Adrenal gland (tissue), 9 donors: ENCODE measurements at regions not wholly inside any gene's neighbourhood (a gene's known extent, or its start where the extent isn't known, plus 50 kb on each side); places are given as distances from the start of the nearest gene placed in this dataset.

ENCODE experiments used
- DNase-seq, 7 donors: peaks; one replicate each; pipeline ENCODE4 v3.0.0-alpha.2; 2019 to 2020
- H3K27ac ChIP-seq, 5 donors: fragments of 200-600 bp; sonication (generic) in 4 of 5; 1 replicate in 3 of 5; 2 replicates in 2 of 5; pipeline versions ENCODE4 v1.5.1 to v1.8.0; 2016 to 2020; ENCODE audit warnings: mild to moderate bottlenecking in 1 of 5
- H3K27me3 ChIP-seq: fragments of 200-600 bp; 2 replicates; pipeline ENCODE4 v1.8.0; 2021
- H3K36me3 ChIP-seq, 2 donors: fragments of 200-600 bp; replicated peaks in 1 of 2; 1 replicate in 1 of 2; 2 replicates in 1 of 2; pipeline versions ENCODE4 v1.5.1 to v1.8.0; 2018 to 2022
- H3K4me1 ChIP-seq, 2 donors: fragments of 200-600 bp; replicated peaks in 1 of 2; 1 replicate in 1 of 2; 2 replicates in 1 of 2; pipeline versions ENCODE4 v1.5.1 to v1.8.0; 2018 to 2021
- H3K4me3 ChIP-seq, 4 donors: fragments of 200-600 bp; sonication (generic) in 3 of 4; one replicate each; pipeline ENCODE4 v1.5.1; 2016 to 2018
- H3K9me3 ChIP-seq, 3 donors: fragments of 200-600 bp; sonication (generic) in 1 of 3; replicated peaks in 1 of 3; 1 replicate in 2 of 3; 2 replicates in 1 of 3; pipeline versions ENCODE4 v1.5.1 to v1.8.0; 2016 to 2021
- POLR2A ChIP-seq, 2 donors: fragments of 450-650 bp; IDR thresholded peaks; one replicate each; pipeline ENCODE4 v1.6.1; 2017; ENCODE audit warnings: antibody characterized with exemption in 2 of 2, mild to moderate bottlenecking in 2 of 2, moderate library complexity in 1 of 2
- WGBS, 4 donors: extraction: QIAGEN DNeasy Blood & Tissue Kit in 2 of 4; methylation state at CpG; one replicate each; pipeline versions ENCODE4 v1.1.5 to v1.1.7; 2013 to 2017; 5-methylcytosine and 5-hydroxymethylcytosine counted together
- intact Hi-C, 2 donors: fragments of 100-400 bp; cut with DNase I; formaldehyde crosslinking; loops; one replicate each; pipeline versions ENCODE4 v1.14.1 to v1.15.0; 2022 to 2023
- TF ChIP-seq, protein P1 (sequence below), 6 experiments: fragments of 450-650 bp in 4 of 6; fragments of 200-600 bp in 2 of 6; sonication (generic) in 1 of 6; IDR thresholded peaks; 1 replicate in 5 of 6; 2 replicates in 1 of 6; pipeline versions ENCODE4 v1.5.1 to v1.8.0; 2016 to 2021; ENCODE audit warnings: antibody characterized with exemption in 6 of 6, mild to moderate bottlenecking in 2 of 6, moderate library complexity in 1 of 6
- donor health status: healthy with polysubstance abuse.
- donor health status: Bipolar disorder and iron deficiency.
- donor health status: DM: yes; HTN: yes; CAD: no.
- donor health status: DM: no; HTN: no; CAD: no.
- donor health status: DM: no; HTN: no; CAD: no.

DNA sequence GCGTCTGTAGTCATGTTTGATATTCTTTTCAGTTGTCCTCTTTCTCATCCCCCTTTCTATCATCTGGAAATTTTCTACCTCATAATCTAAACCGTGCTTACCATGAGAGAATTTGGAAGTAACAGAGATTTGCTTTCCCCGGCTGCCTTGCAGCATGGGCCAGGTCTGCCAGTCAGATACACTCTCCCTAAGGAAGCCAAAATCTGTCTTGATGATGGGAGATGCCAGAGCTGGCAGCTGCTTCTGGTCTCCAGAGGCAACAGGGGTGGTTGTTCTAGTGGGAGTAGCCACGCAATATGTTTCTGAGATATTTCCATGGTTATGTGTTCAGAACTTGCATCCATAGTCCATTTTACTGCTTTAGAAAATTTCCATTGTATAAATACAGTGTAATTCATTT, 218.9 kb upstream of the RORA start:
- 74 to 76% (median 75%) methylated on average over 4 of the region's 4 CpGs for WGBS, 4 donors
- DNase-seq = no peak
- Histone ChIP-seq H3K36me3 (no peaks in the 10 kb centered on the region), H3K27ac (no peak overlapping the region), H3K27me3 (no peaks in the 10 kb centered on the region), H3K4me3 (no peak overlapping the region), H3K9me3 (peaks cover 0 to 4% (median 0%) of the 10 kb centered on the region in 3 donors), H3K4me1 (no peaks in the 10 kb centered on the region)
- TF ChIP-seq, protein P1, sequence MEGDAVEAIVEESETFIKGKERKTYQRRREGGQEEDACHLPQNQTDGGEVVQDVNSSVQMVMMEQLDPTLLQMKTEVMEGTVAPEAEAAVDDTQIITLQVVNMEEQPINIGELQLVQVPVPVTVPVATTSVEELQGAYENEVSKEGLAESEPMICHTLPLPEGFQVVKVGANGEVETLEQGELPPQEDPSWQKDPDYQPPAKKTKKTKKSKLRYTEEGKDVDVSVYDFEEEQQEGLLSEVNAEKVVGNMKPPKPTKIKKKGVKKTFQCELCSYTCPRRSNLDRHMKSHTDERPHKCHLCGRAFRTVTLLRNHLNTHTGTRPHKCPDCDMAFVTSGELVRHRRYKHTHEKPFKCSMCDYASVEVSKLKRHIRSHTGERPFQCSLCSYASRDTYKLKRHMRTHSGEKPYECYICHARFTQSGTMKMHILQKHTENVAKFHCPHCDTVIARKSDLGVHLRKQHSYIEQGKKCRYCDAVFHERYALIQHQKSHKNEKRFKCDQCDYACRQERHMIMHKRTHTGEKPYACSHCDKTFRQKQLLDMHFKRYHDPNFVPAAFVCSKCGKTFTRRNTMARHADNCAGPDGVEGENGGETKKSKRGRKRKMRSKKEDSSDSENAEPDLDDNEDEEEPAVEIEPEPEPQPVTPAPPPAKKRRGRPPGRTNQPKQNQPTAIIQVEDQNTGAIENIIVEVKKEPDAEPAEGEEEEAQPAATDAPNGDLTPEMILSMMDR (IDR thresholded peaks at IDR 0.05) = no peak
- no peak for TF ChIP-seq POLR2A (IDR thresholded peaks at IDR 0.05)
- intact Hi-C loops = no loop called here

DNA sequence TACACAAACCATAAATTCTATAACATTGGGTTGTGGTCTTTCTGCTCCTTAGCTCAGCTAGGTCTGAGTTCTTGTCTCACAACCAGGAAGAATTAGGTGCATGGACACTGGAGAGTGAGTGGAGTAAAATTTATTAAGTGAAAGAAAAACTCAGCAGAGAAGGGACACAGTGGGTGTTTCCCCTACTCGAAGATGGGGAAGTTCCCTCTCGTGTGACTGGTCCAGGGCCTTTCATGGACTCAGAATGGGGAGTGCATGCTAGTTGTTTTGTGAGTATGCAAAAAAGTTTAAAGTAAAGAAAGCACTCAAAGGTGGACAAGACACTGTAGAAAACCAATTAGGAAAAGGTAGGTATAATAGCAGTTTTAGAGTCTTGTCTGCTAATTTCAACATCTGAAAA, 215.5 kb upstream of the RORA start:
- no peak overlapping the region for H3K27ac ChIP-seq
- peaks cover 0 to 4% (median 0%) of the 10 kb centered on the region in 3 donors for H3K9me3 ChIP-seq
- WGBS, 4 donors = 57 to 67% (median 65%) methylated on average over 2 of the region's 2 CpGs
- H3K4me1 ChIP-seq = no peaks in the 10 kb centered on the region
- H3K27me3 ChIP-seq = no peaks in the 10 kb centered on the region
- TF ChIP-seq, protein P1 (IDR thresholded peaks at IDR 0.05) = no peak
- no peak for TF ChIP-seq POLR2A (IDR thresholded peaks at IDR 0.05)
- DNase-seq = no peak
- no peak overlapping the region for H3K4me3 ChIP-seq
- no peaks in the 10 kb centered on the region for H3K36me3 ChIP-seq
- intact Hi-C loops = no loop called here

DNA sequence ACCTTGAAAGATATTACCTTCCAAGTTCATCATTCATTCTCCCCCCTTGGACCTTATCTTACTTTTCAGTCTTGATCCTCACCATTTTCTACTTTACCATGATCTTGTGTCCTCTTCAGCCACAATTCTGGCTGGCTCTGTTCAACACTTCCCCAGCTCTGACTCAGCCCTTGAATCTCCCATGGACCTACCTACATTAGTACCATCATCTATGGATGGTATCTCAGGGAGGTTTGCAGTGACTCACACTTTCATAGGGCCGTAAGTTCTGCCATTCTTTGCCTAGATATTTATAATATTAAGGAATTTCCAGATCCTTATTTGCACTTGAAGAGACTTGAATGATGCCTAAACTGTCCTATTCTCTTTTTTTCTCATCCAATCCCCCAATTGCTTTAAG, 213.7 kb upstream of the RORA start:
- WGBS, 4 donors = 69 to 83% (median 73%) methylated on average over 1 of the region's 1 CpG

DNA sequence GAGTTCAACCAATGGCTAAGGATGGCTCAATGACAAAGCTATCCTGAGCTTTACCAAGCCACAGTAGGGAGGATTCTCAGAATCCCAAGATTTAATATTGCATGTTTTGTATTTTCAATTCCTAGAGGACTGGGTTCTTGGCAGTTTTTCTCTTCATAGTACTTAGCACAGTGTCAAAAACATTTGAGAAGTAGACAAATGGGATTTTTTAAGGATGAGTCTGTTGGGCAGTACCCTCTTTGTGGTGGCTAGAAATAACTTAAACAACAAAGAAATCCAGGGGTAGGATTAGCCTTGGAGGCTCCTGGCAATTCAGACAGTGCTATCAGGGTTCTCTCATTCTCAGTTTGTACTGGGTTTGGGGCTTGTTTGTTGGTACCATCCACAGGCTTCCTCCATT, 212.8 kb upstream of the RORA start:
- intact Hi-C loops = no loop called here
- Histone ChIP-seq H3K27me3 (no peaks in the 10 kb centered on the region), H3K9me3 (peaks cover 0 to 4% (median 0%) of the 10 kb centered on the region in 3 donors), H3K4me3 (no peak overlapping the region), H3K36me3 (no peaks in the 10 kb centered on the region), H3K4me1 (no peaks in the 10 kb centered on the region), H3K27ac (no peak overlapping the region)
- TF ChIP-seq, protein P1 (IDR thresholded peaks at IDR 0.05) = no peak
- no peak for TF ChIP-seq POLR2A (IDR thresholded peaks at IDR 0.05)
- DNase-seq = no peak

More for the DNA sequence above, 213.7 kb upstream of the RORA start:
- TF ChIP-seq POLR2A (IDR thresholded peaks at IDR 0.05) = no peak
- TF ChIP-seq, protein P1 (IDR thresholded peaks at IDR 0.05) = no peak
- DNase-seq = no peak
- Histone ChIP-seq H3K4me1 (no peaks in the 10 kb centered on the region), H3K9me3 (peaks cover 0 to 4% (median 0%) of the 10 kb centered on the region in 3 donors), H3K36me3 (no peaks in the 10 kb centered on the region), H3K27ac (no peak overlapping the region), H3K27me3 (no peaks in the 10 kb centered on the region), H3K4me3 (no peak overlapping the region)
- intact Hi-C loops = no loop called here
